Small intestine (tissue), 7 donors: ENCODE measurements at regions not wholly inside any gene's neighbourhood (a gene's known extent, or its start where the extent isn't known, plus 50 kb on each side); places are given as distances from the start of the nearest gene placed in this dataset.

ENCODE experiments used
- DNase-seq, 2 donors: peaks; one replicate each; pipeline versions ENCODE4 v3.0.0 to v3.0.0-alpha.2; 2013
- FAIRE-seq: peaks from 2 replicates; lab custom pipeline; 2012; peaks lifted over from hg19 to GRCh38; lab: Jason Lieb, UNC
- H3K27ac ChIP-seq, 3 donors: one replicate each; pipeline ENCODE4 v1.5.1; 2013; ENCODE audit warnings: low read length in 2 of 3, mild to moderate bottlenecking in 2 of 3, control low read depth in 1 of 3, inconsistent platforms in 1 of 3, low read depth in 1 of 3, moderate library complexity in 1 of 3
- H3K27me3 ChIP-seq, 3 donors: one replicate each; pipeline ENCODE4 v1.6.1; 2013; ENCODE audit warnings: low read length in 3 of 3, inconsistent platforms in 1 of 3; ENCODE audit not compliant: control insufficient read depth in 3 of 3, insufficient read depth in 3 of 3
- H3K36me3 ChIP-seq, 3 donors: one replicate each; pipeline ENCODE4 v1.6.1; 2013; ENCODE audit warnings: low read length in 3 of 3, inconsistent platforms in 1 of 3, low read depth in 1 of 3, mild to moderate bottlenecking in 1 of 3, moderate library complexity in 1 of 3; ENCODE audit not compliant: control insufficient read depth in 3 of 3, insufficient read depth in 2 of 3
- H3K4me1 ChIP-seq, 3 donors: one replicate each; pipeline ENCODE4 v1.6.1; 2013; ENCODE audit warnings: low read length in 2 of 3, inconsistent platforms in 1 of 3, low read depth in 1 of 3, mild to moderate bottlenecking in 1 of 3, moderate library complexity in 1 of 3; ENCODE audit not compliant: control insufficient read depth in 3 of 3, insufficient read depth in 2 of 3
- H3K4me3 ChIP-seq, 3 donors: one replicate each; pipeline ENCODE4 v1.5.1; 2013; ENCODE audit warnings: low read length in 3 of 3, control low read depth in 1 of 3, inconsistent platforms in 1 of 3, low read depth in 1 of 3, mild to moderate bottlenecking in 1 of 3, moderate library complexity in 1 of 3
- H3K9me3 ChIP-seq, 2 donors: one replicate each; pipeline ENCODE4 v1.6.1; 2013; ENCODE audit warnings: low read depth in 1 of 2, low read length in 1 of 2; ENCODE audit not compliant: control insufficient read depth in 2 of 2, insufficient read depth in 1 of 2
- WGBS, 3 donors: extraction: QIAGEN DNeasy Blood & Tissue Kit; methylation state at CpG; one replicate each; pipeline ENCODE4 v1.1.7; 2013; 5-methylcytosine and 5-hydroxymethylcytosine counted together
- donor health status: healthy with polysubstance abuse.
- donor health status: control.
- donor health status: control.
- donor health status: Bipolar disorder and iron deficiency.
- donor health status: healthy.

DNA sequence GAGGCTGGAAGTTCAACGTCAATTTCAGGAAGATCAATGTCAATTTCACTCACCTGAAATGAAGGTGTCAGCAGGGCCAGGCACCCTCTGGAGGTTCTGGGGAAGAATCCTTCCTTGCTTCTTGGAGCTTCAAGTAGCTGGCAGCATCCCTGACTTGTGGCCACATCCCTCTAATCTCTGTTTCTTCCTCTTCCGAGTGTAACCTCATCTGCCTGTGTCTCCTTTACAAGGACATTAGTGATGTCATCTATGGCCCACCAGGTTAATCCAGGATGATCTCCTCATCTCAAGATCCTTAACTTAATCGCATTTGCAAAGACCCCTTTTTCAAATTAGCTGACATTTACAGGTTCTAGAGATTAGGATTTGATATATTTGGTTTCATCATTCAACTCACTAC lies 240.8 kb upstream of the MTNR1B start:
- no peak for FAIRE-seq
- H3K9me3 ChIP-seq = no peaks in the 10 kb centered on the region
- 56 to 74% (median 63%) methylated on average over 3 of the region's 3 CpGs for WGBS, 3 donors
- H3K27me3 ChIP-seq = no peaks in the 10 kb centered on the region
- DNase-seq = no peak
- H3K36me3 ChIP-seq = no peaks in the 10 kb centered on the region
- H3K27ac ChIP-seq = no peak overlapping the region
- no peak overlapping the region for H3K4me3 ChIP-seq
- H3K4me1 ChIP-seq = no peaks in the 10 kb centered on the region

DNA sequence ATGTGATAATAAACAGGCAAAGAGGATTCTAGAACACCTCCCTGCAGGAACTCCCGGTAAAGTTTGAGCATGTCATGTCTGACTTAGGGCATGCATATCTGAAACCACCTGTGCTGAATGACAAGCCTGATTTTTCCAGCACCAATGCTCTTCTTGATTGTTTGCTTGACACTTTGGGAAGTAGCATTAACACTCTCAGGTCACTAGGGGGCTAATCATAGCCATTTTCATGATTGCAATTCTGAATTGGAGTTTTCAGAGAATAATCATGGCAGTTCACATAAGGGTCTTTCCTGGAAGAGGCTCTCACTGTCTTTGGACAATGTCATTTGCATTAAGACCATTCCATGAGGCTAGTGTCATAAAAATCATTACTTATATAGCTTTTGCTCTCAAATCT lies 234.4 kb upstream of the MTNR1B start:
- Histone ChIP-seq H3K27ac (no peak overlapping the region), H3K36me3 (no peaks in the 10 kb centered on the region), H3K27me3 (no peaks in the 10 kb centered on the region), H3K4me1 (no peaks in the 10 kb centered on the region), H3K4me3 (no peak overlapping the region), H3K9me3 (no peaks in the 10 kb centered on the region)
- no peak for DNase-seq
- FAIRE-seq = no peak
- WGBS, 3 donors = 63 to 81% (median 73%) methylated on average over 1 of the region's 1 CpG

DNA sequence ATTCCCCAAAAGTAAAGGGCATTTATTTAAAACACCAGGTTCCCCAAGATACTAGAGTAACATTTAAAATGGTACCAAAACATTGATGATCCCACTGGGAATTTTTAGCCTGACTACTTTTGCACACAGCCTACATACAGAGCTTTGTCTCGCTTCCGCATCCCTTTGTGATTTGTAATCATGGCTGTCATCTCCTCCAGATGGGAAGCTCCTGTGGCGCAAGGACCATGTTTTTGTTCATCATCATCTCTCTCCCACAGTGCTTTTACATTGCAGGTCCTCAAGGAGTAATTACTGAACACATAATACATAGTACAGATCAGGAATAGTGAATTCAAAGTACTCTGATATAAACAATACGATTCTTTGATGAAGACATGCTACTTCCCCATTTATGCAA lies 231.2 kb upstream of the MTNR1B start:
- no peak overlapping the region for H3K27ac ChIP-seq
- no peaks in the 10 kb centered on the region for H3K4me1 ChIP-seq
- no peak for DNase-seq
- H3K4me3 ChIP-seq = no peak overlapping the region
- H3K27me3 ChIP-seq = no peaks in the 10 kb centered on the region
- H3K9me3 ChIP-seq = no peaks in the 10 kb centered on the region
- WGBS, 3 donors = 94% methylated on average over 4 of the region's 4 CpGs
- FAIRE-seq = no peak
- no peaks in the 10 kb centered on the region for H3K36me3 ChIP-seq

DNA sequence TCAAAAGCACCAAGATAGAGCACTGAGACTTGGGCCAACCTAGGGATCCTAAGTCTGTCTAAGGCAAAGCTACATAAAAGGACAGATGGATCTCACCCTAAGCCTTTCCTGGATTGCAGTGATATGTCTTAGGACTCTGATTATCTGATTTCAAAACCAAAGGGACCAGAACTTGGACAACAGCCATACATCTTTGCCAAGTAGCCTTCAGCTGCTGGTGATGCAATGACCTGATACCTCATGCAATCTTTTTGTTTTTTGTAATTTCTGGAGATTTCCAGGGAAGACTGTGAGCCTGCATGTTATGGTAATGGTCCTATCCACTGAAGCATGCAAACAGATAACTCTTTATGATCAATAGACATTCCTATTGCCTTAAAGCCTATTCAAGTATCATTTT lies 230.4 kb upstream of the MTNR1B start:
- Histone ChIP-seq H3K4me1 (no peaks in the 10 kb centered on the region), H3K27ac (no peak overlapping the region), H3K9me3 (no peaks in the 10 kb centered on the region), H3K27me3 (no peaks in the 10 kb centered on the region), H3K36me3 (no peaks in the 10 kb centered on the region), H3K4me3 (no peak overlapping the region)
- DNase-seq = no peak
- no peak for FAIRE-seq

DNA sequence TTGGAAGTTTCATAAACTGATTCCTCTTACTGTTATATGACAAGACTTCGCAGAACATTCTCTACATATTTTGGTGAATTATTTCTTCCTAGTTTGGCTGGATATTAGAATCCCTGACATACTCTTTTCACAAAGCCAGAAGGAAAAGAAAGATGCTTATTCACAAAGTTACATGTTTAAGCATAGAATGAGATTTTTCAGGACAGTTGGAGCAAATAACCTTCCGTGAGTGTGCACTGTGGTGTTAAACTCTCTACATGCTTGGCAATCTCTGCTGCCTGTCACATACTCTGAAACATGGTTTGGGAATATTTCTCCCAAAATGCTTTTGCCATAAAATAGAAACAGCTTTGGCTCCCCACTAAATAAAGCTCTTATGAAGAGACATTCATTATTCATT lies 230.0 kb upstream of the MTNR1B start:
- H3K27me3 ChIP-seq = no peaks in the 10 kb centered on the region
- WGBS, 3 donors = 82 to 89% (median 86%) methylated on average over 2 of the region's 2 CpGs
- no peak for DNase-seq

DNA sequence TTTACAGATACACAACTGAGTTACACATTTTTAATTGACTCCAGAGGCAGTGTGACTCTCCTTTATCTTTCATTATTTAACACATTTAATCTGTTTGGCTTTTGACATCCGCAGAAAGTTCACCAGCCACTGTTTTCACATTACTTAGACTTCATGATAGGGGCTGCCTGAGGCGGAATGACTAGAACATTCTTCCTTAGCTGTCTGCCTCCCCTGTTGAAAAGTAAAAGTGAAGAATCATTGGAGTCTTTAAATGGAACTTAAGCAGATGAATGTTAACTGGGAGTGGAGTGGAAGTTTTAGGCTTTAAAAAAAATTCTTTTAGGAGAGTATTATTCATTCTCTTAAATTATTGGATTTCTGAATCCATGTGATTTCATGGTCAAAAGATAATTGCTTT lies 229.2 kb upstream of the MTNR1B start:
- Histone ChIP-seq H3K4me3 (no peak overlapping the region), H3K4me1 (no peaks in the 10 kb centered on the region), H3K9me3 (no peaks in the 10 kb centered on the region), H3K36me3 (no peaks in the 10 kb centered on the region), H3K27ac (no peak overlapping the region), H3K27me3 (no peaks in the 10 kb centered on the region)
- FAIRE-seq (no peak), DNase-seq (no peak)
- WGBS, 3 donors = 56 to 73% (median 65%) methylated on average over 2 of the region's 2 CpGs

More for the DNA sequence above, 230.0 kb upstream of the MTNR1B start:
- H3K4me3 ChIP-seq = no peak overlapping the region
- H3K27ac ChIP-seq = no peak overlapping the region
- H3K36me3 ChIP-seq = no peaks in the 10 kb centered on the region
- no peaks in the 10 kb centered on the region for H3K4me1 ChIP-seq
- FAIRE-seq = no peak
- no peaks in the 10 kb centered on the region for H3K9me3 ChIP-seq

DNA sequence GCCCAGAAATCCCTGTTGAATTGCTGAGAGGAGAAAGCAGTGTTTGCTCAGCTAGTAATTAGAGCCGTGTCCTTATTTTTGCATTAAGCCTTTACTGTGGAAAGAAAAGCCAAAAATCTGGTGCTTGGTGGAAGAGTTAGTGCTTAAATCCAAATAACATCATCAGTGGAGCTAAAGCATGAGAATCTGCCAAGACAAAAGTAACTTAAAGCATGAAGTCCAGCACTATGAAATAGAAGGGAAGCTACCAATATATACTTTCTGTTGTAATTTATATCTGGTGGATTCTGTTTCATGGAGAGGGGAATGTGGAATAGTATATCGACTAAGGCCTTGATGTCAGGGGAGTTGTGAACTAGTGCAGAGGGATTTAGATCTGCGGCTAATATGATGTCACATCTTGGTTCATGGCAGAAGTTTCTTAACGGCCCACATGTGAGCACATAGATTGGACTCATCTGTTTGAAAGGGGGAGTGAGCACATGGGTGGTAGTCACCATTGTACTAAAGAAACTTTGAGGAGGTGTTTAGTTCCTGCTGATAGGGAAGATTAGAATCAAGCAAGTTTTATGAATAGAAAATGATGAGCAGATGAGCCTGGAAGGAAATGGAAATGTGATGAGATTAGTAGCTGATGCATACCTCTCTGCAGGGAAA lies 224.4 kb upstream of the MTNR1B start:
- no peaks in the 10 kb centered on the region for H3K36me3 ChIP-seq
- no peaks in the 10 kb centered on the region for H3K4me1 ChIP-seq
- H3K4me3 ChIP-seq = no peak overlapping the region
- H3K27me3 ChIP-seq = no peaks in the 10 kb centered on the region
- H3K9me3 ChIP-seq = peaks cover 0 to 6% of the 10 kb centered on the region in 2 donors
- 87 to 89% (median 87%) methylated on average over 4 of the region's 4 CpGs for WGBS, 3 donors
- no peak for FAIRE-seq
- no peak for DNase-seq
- H3K27ac ChIP-seq = no peak overlapping the region

DNA sequence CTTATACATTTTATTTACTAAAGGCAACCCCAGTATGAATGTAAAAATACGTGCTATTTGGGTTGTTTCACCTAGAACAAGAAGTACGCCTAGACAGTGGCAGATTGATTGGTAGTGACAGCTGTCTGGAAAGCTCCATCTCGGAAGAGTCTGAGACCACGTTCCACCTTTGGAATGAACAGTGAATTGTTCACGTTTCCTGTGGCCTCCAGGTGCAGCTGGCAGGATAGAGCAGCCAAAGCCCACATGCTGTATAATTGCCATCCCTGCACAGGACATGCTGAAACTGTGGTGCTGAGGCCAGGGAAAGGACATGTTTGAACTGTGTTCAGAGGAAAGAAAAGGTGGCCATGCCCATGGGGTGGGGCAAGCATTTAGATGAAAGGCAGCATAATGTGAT lies 218.7 kb upstream of the MTNR1B start:
- no peaks in the 10 kb centered on the region for H3K36me3 ChIP-seq
- peaks cover 0 to 8% of the 10 kb centered on the region in 2 donors for H3K9me3 ChIP-seq
- no peak for DNase-seq
- H3K27ac ChIP-seq = no peak overlapping the region
- no peaks in the 10 kb centered on the region for H3K4me1 ChIP-seq
- H3K27me3 ChIP-seq = no peaks in the 10 kb centered on the region
- 42 to 65% (median 44%) methylated on average over 5 of the region's 5 CpGs for WGBS, 3 donors
- FAIRE-seq = no peak
- H3K4me3 ChIP-seq = no peak overlapping the region

DNA sequence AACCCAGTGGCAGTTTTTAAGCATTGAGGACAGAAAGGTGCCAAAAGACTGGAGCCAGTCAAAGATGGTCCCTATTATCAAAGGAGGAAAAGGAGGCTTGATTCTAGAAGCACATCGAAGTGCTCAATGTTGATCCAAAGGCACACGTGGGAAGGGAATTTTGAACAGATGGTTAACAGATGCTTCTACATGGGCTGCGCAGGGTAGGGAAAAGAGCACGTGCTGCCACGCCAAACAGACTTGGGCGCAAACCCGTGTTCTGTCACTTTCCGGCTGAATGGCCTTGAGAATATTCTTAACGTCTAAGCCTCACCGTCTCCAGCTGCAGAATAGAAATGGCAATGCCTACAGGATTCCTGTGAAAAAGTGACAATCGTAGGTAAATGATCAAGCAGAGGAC lies 217.9 kb upstream of the MTNR1B start:
- Histone ChIP-seq H3K4me3 (no peak overlapping the region), H3K4me1 (no peaks in the 10 kb centered on the region), H3K9me3 (peaks cover 0 to 8% of the 10 kb centered on the region in 2 donors), H3K27ac (no peak overlapping the region), H3K36me3 (no peaks in the 10 kb centered on the region), H3K27me3 (no peaks in the 10 kb centered on the region)
- DNase-seq (no peak), FAIRE-seq (no peak)
- WGBS, 3 donors = 72 to 80% (median 79%) methylated on average over 11 of the region's 11 CpGs
